Skeletal muscle cell (primary cell): ENCODE measurements at regions not wholly inside any gene's neighbourhood (a gene's known extent, or its start where the extent isn't known, plus 50 kb on each side); places are given as distances from the start of the nearest gene placed in this dataset.

Experiments
- DNase-seq: peaks from one replicate; pipeline ENCODE4 v3.0.0-alpha.2; 2010; ENCODE audit warnings: low read depth
- H3K4me3 ChIP-seq: 2 replicates; pipeline ENCODE4 v1.5.1; 2011; ENCODE audit warnings: low read depth, mild to moderate bottlenecking, control low read depth, low read length, moderate library complexity

GRCh38 chr3:13163848-13164382 is 90.7 kb upstream of the IQSEC1 start:
- no peak for DNase-seq
- no peak overlapping the region for H3K4me3 ChIP-seq

- DNase-seq: no peak
- no peak overlapping the region for H3K4me3 ChIP-seq
Observed at GRCh38 chr3:13162549-13163320, 89.5 kb upstream of the IQSEC1 start.

- no peak for DNase-seq
- H3K4me3 ChIP-seq: no peak overlapping the region
Observed at GRCh38 chr3:13161771-13162535, 88.7 kb upstream of the IQSEC1 start.

- no peak for DNase-seq
- no peak overlapping the region for H3K4me3 ChIP-seq
Observed at GRCh38 chr3:13161021-13161759, 88.0 kb upstream of the IQSEC1 start.

- no peak for DNase-seq
- H3K4me3 ChIP-seq: no peak overlapping the region
Observed at GRCh38 chr3:13160619-13161018, 87.4 kb upstream of the IQSEC1 start.

- no peak for DNase-seq
Observed at GRCh38 chr3:13159890-13160289, 86.7 kb upstream of the IQSEC1 start.

GRCh38 chr3:13158871-13159270 is 85.6 kb upstream of the IQSEC1 start:
- no peak for DNase-seq
- H3K4me3 ChIP-seq: no peak overlapping the region

More at GRCh38 chr3:13159890-13160289, 86.7 kb upstream of the IQSEC1 start:
- no peak overlapping the region for H3K4me3 ChIP-seq

- no peak overlapping the region for H3K4me3 ChIP-seq
- DNase-seq: no peak
Observed at GRCh38 chr3:13158408-13158807, 85.2 kb upstream of the IQSEC1 start.

- no peak for DNase-seq
- no peak overlapping the region for H3K4me3 ChIP-seq
Observed at GRCh38 chr3:13157986-13158385, 84.8 kb upstream of the IQSEC1 start.

- no peak for DNase-seq
- no peak overlapping the region for H3K4me3 ChIP-seq
Observed at GRCh38 chr3:13152826-13153710, 79.8 kb upstream of the IQSEC1 start.

GRCh38 chr3:13150624-13151023 is 77.4 kb upstream of the IQSEC1 start:
- H3K4me3 ChIP-seq: no peak overlapping the region
- DNase-seq: no peak

- no peak for DNase-seq
- no peak overlapping the region for H3K4me3 ChIP-seq
Observed at GRCh38 chr3:13149330-13150108, 76.3 kb upstream of the IQSEC1 start.

- no peak for DNase-seq
- no peak overlapping the region for H3K4me3 ChIP-seq
Observed at GRCh38 chr3:13148561-13149329, 75.5 kb upstream of the IQSEC1 start.

GRCh38 chr3:13148126-13148525 is 74.9 kb upstream of the IQSEC1 start:
- no peak for DNase-seq
- no peak overlapping the region for H3K4me3 ChIP-seq

- DNase-seq: no peak
- no peak overlapping the region for H3K4me3 ChIP-seq
Observed at GRCh38 chr3:13147344-13147743, 74.1 kb upstream of the IQSEC1 start.

- DNase-seq: no peak
- no peak overlapping the region for H3K4me3 ChIP-seq
Observed at GRCh38 chr3:13146643-13147143, 73.5 kb upstream of the IQSEC1 start.

- no peak overlapping the region for H3K4me3 ChIP-seq
- DNase-seq: no peak
Observed at GRCh38 chr3:13145826-13146642, 72.8 kb upstream of the IQSEC1 start.
